Stomach (tissue), 8 donors: ENCODE measurements at regions not wholly inside any gene's neighbourhood (a gene's known extent, or its start where the extent isn't known, plus 50 kb on each side); places are given as distances from the start of the nearest gene placed in this dataset.

Experiments used
- DNase-seq, 2 donors: peaks; one replicate each; pipeline versions ENCODE4 v3.0.0 to v3.0.0-alpha.2; 2013 to 2019
- H3K27ac ChIP-seq, 5 donors: fragments of 200-600 bp in 4 of 5; sonication (generic) in 4 of 5; one replicate each; pipeline ENCODE4 v1.5.1; 2013 to 2019; ENCODE audit warnings: mild to moderate bottlenecking in 1 of 5, moderate library complexity in 1 of 5
- H3K27me3 ChIP-seq, 3 donors: fragments of 200-600 bp; sonication (generic); one replicate each; pipeline ENCODE4 v1.5.1; 2017 to 2019; ENCODE audit warnings: mixed run types in 1 of 3
- H3K36me3 ChIP-seq, 4 donors: fragments of 200-600 bp; sonication (generic); 1 replicate in 3 of 4; 2 replicates in 1 of 4; pipeline ENCODE4 v1.5.1; 2016 to 2019
- H3K4me1 ChIP-seq, 4 donors: fragments of 200-600 bp; sonication (generic); one replicate each; pipeline ENCODE4 v1.5.1; 2016 to 2019
- H3K4me3 ChIP-seq, 4 donors: fragments of 200-600 bp; sonication (generic) in 3 of 4; one replicate each; pipeline ENCODE4 v1.5.1; 2016 to 2019; ENCODE audit warnings: mild to moderate bottlenecking in 1 of 4
- H3K9me3 ChIP-seq, 4 donors: fragments of 200-600 bp; sonication (generic); one replicate each; pipeline ENCODE4 v1.5.1; 2016 to 2019
- EP300 ChIP-seq: sonication (generic); formaldehyde crosslinking; IDR thresholded peaks from one replicate; pipeline ENCODE4 v1.6.1; 2017; ENCODE audit warnings: antibody characterized with exemption
- POLR2A ChIP-seq, 4 donors: fragments of 450-650 bp; IDR thresholded peaks; one replicate each; pipeline ENCODE4 v1.6.1; 2016; ENCODE audit warnings: antibody characterized with exemption in 4 of 4, control low read depth in 2 of 4, mild to moderate bottlenecking in 1 of 4, moderate library complexity in 1 of 4
- POLR2AphosphoS5 ChIP-seq, 3 donors: sonication (generic); formaldehyde crosslinking; IDR thresholded peaks; one replicate each; pipeline ENCODE4 v1.6.1; 2016; ENCODE audit warnings: antibody characterized with exemption in 3 of 3
- WGBS, 5 donors: extraction: QIAGEN DNeasy Blood & Tissue Kit in 3 of 5; methylation state at CpG; one replicate each; pipeline versions ENCODE4 v1.1.5 to v1.1.7; 2013 to 2018; 5-methylcytosine and 5-hydroxymethylcytosine counted together
- intact Hi-C: fragments of 100-400 bp; cut with DNase I; formaldehyde crosslinking; loops from one replicate; pipeline ENCODE4 v1.15.1; 2023; ENCODE audit warnings: low total_unique reads
- TF ChIP-seq, protein P1 (sequence below), 7 experiments: fragments of 450-650 bp in 4 of 7; fragments of 200-600 bp in 3 of 7; sonication (generic) in 3 of 7; IDR thresholded peaks; one replicate each; pipeline ENCODE4 v1.5.1; 2016 to 2019; ENCODE audit warnings: antibody characterized with exemption in 7 of 7, control low read depth in 2 of 7, mild to moderate bottlenecking in 1 of 7
- donor health status: healthy with polysubstance abuse.
- donor health status: Bipolar disorder and iron deficiency.
- donor health status: healthy.

GRCh38 chr4:79645942-79646341 lies 237.9 kb upstream of the GK2 start:
- no peaks in the 10 kb centered on the region for H3K27me3 ChIP-seq

DNA sequence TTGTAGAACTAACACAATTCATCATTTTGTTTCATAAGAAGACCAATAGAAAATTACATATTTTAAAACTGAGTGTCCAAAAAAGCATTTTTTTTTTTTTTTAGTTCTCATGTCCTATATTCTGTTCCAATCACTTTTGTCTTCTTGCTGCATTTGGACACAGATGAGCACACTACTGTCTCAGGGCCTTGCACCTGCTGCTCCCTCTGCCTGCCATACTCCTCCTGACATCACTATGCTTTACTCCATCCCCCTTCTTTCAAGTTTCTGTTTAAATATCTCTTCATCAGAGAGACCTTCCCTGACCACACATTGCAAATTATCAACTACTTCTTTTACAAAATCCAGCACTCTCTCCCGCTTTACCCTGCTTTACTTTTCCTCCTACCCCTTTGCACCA lies 230.7 kb upstream of the GK2 start:
- intact Hi-C loops: no loop called here

More at GRCh38 chr4:79645942-79646341, 237.9 kb upstream of the GK2 start:
- H3K36me3 ChIP-seq: no peaks in the 10 kb centered on the region
- peaks cover 0 to 13% (median 4%) of the 10 kb centered on the region in 4 donors for H3K4me1 ChIP-seq
- WGBS, 5 donors: 69 to 83% (median 74%) methylated on average over 2 of the region's 2 CpGs
- no peak overlapping the region for H3K4me3 ChIP-seq
- DNase-seq: no peak
- TF ChIP-seq, protein P1, sequence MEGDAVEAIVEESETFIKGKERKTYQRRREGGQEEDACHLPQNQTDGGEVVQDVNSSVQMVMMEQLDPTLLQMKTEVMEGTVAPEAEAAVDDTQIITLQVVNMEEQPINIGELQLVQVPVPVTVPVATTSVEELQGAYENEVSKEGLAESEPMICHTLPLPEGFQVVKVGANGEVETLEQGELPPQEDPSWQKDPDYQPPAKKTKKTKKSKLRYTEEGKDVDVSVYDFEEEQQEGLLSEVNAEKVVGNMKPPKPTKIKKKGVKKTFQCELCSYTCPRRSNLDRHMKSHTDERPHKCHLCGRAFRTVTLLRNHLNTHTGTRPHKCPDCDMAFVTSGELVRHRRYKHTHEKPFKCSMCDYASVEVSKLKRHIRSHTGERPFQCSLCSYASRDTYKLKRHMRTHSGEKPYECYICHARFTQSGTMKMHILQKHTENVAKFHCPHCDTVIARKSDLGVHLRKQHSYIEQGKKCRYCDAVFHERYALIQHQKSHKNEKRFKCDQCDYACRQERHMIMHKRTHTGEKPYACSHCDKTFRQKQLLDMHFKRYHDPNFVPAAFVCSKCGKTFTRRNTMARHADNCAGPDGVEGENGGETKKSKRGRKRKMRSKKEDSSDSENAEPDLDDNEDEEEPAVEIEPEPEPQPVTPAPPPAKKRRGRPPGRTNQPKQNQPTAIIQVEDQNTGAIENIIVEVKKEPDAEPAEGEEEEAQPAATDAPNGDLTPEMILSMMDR (IDR thresholded peaks at IDR 0.05): no peak
- TF ChIP-seq POLR2AphosphoS5 (IDR thresholded peaks at IDR 0.05) (no peak), POLR2A (IDR thresholded peaks at IDR 0.05) (no peak), EP300 (no peak)
- no peaks in the 10 kb centered on the region for H3K9me3 ChIP-seq
- intact Hi-C loops: no loop called here
- no peak overlapping the region for H3K27ac ChIP-seq

DNA sequence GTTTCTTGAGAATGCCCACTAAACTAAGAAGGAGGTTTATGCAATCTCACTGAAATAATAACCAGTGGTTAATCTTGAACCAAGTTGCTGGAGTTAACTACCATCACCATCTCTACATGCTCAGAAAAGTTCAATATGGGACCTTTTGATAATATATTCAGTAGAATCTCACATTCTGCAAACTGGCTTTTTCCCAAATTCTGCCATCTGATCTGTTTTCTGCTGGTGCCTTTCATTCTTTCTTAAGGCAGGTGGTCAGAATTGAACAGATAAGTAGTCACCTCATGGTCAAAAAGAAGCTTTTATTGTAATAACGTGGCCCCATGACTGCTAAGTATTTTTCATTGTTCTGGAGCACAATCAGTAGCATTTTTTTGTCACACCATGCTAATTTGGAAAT lies 229.0 kb upstream of the GK2 start:
- Histone ChIP-seq H3K9me3 (no peaks in the 10 kb centered on the region), H3K27me3 (no peaks in the 10 kb centered on the region), H3K27ac (no peak overlapping the region), H3K4me3 (no peak overlapping the region), H3K4me1 (no peaks in the 10 kb centered on the region), H3K36me3 (no peaks in the 10 kb centered on the region)
- WGBS, 5 donors: 72 to 88% (median 82%) methylated on average over 1 of the region's 1 CpG
- TF ChIP-seq POLR2A (IDR thresholded peaks at IDR 0.05) (no peak), EP300 (no peak), POLR2AphosphoS5 (IDR thresholded peaks at IDR 0.05) (no peak)
- TF ChIP-seq, protein P1 (IDR thresholded peaks at IDR 0.05): no peak
- no peak for DNase-seq
- intact Hi-C loops: no loop called here

More for the DNA sequence above, 230.7 kb upstream of the GK2 start:
- Histone ChIP-seq H3K27ac (no peak overlapping the region), H3K4me1 (no peaks in the 10 kb centered on the region), H3K36me3 (no peaks in the 10 kb centered on the region), H3K27me3 (no peaks in the 10 kb centered on the region), H3K4me3 (no peak overlapping the region), H3K9me3 (no peaks in the 10 kb centered on the region)
- no peak for DNase-seq
- TF ChIP-seq POLR2AphosphoS5 (IDR thresholded peaks at IDR 0.05) (no peak), EP300 (no peak), POLR2A (IDR thresholded peaks at IDR 0.05) (no peak)
- TF ChIP-seq, protein P1 (IDR thresholded peaks at IDR 0.05): no peak
- 89 to 96% (median 92%) methylated on average over 1 of the region's 1 CpG for WGBS, 5 donors

DNA sequence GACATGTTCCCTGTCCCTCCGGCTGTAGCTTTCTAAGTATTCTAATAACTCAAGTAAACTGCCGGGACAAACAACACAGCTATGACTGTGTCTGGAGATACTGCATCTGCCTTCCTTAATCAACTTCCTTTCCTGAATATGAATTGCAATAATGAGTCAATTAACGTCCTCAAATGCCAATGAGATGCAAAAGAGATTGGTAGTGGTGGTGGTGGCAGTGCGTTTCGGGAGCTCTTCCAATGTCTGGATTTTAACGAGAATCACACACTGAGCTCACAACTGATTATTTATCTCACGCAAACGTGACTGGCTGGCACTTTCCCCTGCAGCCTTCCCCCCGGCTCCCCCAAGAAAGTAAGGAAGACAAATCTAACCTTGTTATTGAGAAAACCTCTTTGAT lies 226.1 kb upstream of the GK2 start:
- H3K36me3 ChIP-seq: no peaks in the 10 kb centered on the region
- DNase-seq: no peak
- no peak overlapping the region for H3K4me3 ChIP-seq
- H3K4me1 ChIP-seq: no peaks in the 10 kb centered on the region
- H3K27me3 ChIP-seq: no peaks in the 10 kb centered on the region
- intact Hi-C loops: no loop called here
- no peaks in the 10 kb centered on the region for H3K9me3 ChIP-seq
- 74 to 78% (median 75%) methylated on average over 9 of the region's 9 CpGs for WGBS, 5 donors
- no peak overlapping the region for H3K27ac ChIP-seq
- TF ChIP-seq POLR2A (IDR thresholded peaks at IDR 0.05) (no peak), EP300 (no peak), POLR2AphosphoS5 (IDR thresholded peaks at IDR 0.05) (no peak)
- TF ChIP-seq, protein P1 (IDR thresholded peaks at IDR 0.05): no peak
